Tongue (tissue), 1 donor: ENCODE measurements at regions not wholly inside any gene's neighbourhood (a gene's known extent, or its start where the extent isn't known, plus 50 kb on each side); places are given as distances from the start of the nearest gene placed in this dataset.
"Not testable (repeated sequence)": the region's sequence is repeated elsewhere in the genome, so short reads cannot be mapped to it uniquely, and the experiment has no call there.

Experiments used
- DNase-seq: peaks from one replicate; pipeline ENCODE4 v3.0.0-alpha.2; 2015

DNA sequence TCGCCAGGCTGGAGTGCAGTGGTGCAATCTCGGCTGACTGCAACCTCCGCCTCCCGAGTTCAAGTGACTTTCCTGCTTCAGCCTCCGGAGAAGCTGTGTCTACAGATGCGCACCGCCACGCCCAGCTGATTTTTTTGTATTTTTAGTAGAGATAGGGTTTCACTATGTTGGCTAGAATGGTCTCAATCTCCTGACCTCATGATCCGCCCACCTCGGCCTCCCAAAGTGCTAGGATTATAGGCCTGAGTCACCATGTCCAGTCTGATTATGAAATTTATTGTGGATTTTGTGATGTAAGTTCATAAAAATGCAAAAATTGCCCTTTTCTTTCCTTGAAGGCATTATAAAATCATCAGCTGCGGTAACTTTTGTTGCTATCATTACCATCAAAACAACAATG is 1688.3 kb upstream of the ADGRL3 start:
- DNase-seq: not testable (repeated sequence)

DNA sequence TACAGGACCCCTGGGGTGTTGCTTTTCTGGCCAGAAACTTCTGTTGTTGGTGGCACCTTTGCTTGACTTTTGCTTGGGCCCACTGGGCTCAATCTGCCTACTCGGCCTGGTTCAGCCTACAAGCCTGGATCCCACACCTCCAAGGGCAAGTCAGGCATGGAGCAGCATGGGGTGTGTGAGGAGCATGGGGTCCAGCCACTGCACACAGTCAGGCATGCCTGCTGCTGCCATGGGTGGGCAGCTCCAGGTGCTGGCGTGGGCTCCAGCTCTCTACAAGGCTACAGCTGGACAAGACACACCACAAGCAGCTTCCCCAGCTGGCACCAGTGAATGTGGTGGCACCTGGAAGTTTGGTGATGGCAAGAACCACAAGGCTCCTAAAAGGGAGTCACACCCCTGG is 1683.1 kb upstream of the ADGRL3 start:
- DNase-seq: no peak

DNA sequence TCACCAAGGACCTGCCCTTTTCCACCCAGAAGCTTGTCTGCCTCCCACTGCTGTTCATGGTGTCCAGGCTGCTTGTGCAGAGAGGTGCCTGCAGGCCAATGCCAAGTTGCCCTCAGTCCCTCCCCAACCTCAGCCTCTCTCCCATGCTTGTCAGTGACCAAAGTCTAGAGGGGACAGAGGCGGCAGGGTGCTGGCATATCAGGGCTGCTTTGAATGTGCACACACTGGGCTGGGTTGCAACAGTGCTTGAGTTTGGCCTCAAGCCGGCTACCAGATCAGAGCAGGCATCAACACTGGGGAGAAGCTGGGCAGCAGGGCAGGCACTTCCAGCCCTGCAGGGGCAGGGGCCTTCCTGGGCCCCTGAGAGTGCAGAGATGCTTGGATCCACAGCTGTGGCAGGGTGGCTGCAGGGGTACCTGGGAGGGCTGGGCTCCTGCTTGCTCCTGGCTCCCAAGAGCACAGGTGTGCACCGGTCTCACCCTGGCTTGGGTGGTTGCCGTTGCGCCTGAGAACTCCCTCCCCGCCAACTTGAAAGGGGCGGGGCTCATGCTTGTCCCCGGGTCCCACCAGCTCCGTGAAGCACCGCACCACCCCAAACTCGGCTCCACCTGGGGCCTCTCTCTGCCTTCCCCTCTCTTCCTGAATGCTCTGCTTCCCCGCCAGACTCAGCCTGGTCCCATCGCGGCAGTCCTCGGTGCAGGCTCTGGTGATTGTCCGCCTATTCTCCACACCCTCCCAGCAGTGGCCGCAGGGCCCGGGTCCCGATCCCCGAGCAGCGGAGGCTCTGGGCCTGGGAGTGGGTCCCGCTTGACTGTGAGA is 1681.9 kb upstream of the ADGRL3 start:
- DNase-seq: no peak

DNA sequence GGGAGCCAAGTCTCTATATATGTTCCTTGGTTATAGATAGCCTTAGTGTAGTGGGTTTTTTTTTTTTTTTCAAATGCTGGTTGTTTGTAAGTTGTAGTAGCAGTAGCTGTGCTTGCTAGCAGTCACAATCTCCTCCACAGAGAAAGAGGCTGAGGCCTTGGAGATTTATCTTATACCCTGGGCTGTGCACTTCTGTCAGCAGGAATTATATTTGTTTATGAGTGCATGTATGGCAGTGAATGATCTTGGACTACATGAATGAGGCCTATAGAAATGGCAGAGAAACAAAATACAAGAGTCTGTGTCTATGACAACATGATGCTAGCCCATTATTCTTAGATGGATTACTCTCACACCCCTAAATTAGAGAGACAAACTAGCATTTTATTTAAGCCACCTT is 1674.2 kb upstream of the ADGRL3 start:
- DNase-seq: no peak

DNA sequence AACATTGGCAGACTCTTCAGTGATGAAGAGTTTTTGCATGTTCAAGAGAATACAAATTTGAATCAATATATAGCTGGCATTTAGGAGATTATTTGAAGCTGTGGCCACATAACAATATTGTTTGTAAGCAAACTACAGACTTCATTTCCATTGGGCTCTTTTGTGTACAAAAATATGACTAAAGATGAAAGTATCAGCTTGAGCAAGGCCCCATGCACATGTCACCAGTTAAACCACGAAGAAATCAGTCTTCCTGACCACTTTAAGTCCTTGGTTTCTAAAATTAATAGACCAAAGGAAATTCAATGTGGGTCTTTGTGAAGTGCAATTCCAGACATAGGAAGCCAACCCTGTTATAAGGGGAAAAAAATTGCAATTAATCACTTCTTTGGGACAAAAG is 1664.6 kb upstream of the ADGRL3 start:
- no peak for DNase-seq

DNA sequence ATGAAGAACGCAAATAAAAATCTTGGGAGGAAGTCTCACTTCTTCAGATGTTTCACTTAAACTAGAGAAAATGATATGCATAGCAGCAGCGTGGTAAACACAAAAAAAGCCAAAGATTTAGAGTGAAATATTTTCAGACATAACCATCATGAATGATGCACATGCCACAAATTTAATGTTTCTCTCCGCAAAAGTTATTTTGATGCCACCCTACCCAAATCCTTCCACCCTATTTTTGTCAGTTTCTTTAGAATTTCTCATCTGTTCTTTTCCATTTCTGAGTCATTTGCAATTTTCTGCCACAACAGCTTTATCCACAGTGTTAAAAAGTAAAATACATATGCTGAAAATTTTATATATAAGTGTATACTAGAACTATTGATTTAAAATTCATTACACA is 1663.7 kb upstream of the ADGRL3 start:
- DNase-seq: no peak

DNA sequence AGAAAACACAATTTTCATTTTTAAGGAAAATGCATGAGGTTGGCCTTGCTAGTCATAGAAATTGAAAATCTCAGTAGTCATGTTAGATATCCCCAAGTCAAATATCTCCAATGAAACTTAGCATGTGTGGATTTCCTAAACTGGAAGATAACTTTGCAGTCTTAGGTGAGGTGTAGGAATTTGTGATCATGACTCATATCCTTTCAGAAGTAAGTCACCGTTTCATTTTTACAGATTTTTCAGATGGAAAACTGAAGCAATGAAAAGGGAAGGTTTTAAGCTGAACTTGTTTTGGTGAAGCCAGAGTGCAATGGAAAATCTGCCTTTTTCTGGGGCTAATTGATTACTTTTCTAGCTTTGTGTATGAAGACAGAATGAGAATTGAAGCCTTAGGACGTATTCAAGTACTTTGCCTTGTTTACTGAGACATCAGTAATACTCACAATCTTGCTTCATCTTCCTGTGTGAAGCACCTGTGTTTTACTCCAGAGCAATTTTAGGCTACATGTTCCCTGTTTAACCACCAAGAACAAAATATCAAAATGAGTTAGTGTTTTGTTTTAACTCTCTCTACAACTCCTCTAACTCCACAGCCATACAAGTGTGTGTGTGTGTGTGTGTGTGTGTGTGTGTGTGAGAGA is 1662.8 kb upstream of the ADGRL3 start:
- no peak for DNase-seq

DNA sequence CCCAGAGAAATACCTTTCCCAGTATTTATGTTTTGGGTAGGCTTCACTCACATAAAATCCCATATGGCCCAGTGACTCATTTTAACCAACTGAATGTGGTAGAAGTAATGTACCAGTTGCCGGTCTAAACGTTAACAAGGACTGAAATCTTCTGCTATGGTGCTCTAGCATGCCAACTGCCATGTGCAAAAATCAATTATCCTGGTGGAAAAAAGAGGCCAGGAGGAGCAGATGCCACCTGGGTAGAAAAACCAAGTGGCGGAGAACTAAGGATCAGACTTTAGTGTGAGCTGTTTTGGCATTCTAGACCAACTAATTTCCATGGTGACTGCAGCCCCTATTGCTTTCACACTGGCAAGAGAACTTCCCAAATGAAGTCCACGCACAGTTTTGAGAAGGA is 1660.7 kb upstream of the ADGRL3 start:
- no peak for DNase-seq

DNA sequence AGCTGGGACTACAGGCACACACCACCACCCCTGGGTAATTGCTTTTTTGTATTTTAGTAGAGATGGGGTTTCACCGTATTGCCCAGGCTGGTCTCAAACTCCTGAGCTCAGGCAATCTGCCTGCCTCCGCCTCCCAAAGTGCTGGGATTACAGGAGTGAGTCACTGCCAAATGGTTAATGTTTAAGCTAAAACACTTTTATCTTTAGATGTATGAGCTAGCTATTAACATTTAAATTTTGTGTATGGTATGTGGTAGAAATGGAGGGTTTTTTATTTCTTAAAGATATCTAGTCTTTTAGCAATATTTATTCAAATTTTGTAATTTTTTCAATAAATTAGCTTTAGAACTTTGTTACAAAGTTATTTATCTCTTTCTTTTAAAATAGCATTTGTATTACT is 1659.8 kb upstream of the ADGRL3 start:
- DNase-seq: no peak

DNA sequence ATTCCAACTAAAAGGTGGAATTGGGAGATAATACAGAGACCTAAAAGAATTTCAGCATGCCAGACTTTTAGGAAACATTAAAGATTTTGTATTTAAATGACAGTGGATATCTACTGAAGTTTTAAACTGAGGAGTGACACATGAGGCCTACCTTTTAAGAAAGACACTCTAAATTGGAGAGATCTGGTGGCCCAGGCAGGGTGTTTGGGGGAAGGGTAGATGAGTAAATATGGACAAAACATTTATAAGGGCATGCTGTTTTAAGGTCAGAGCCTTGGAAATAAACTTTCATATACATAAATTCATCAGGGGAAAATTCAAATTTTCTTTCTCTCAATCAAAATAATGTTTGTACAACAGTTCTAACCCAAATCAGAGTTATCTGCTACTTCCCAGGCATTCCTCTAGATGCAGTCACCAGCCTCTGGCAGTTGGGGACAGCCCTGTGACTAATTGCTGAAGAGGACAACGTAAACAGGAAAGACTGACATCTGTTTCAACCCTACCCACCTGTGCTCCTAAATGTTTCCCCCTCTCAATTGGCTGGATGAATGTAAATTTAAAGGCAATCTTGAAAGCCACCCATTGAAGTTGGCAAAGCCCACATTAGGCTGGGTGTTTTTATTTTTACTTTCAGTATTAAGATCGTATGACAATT is 1646.9 kb upstream of the ADGRL3 start:
- DNase-seq: peak; percentile 23

DNA sequence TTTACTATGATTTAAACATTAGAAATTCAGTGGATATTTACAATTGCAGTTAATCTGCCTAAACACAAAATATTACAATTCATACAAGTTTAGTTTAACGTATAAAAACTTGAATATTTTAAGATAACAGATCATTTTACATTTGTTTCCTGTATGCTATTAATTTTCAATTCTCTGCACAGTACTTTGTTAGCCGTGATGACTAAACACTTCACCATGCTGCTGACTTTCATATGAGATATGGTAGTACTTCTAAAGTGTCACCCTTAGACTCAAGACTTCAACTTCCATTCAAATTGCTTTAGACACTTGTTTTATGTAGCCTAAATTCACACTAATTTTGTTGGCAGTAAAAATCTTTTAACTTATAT is 1646.4 kb upstream of the ADGRL3 start:
- DNase-seq: no peak

DNA sequence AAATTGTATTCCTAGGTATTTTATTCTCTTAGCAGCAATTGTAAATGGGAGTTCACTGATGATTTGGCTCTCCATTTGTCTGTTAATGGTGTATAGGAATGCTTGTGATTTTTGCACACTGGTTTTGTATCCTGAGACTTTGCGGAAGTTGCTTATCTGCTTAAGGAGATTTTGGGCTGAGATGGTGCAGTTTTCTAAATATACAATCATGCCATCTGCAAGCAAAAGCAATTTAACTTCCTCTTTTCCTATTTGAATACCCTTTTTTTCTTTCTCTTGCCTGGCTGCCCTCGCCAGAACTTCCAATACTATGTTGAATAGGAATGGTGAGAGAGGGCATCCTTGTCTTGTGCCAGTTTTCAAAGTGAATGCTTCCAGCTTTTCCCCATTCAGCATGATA is 1643.9 kb upstream of the ADGRL3 start:
- not testable (repeated sequence) for DNase-seq

DNA sequence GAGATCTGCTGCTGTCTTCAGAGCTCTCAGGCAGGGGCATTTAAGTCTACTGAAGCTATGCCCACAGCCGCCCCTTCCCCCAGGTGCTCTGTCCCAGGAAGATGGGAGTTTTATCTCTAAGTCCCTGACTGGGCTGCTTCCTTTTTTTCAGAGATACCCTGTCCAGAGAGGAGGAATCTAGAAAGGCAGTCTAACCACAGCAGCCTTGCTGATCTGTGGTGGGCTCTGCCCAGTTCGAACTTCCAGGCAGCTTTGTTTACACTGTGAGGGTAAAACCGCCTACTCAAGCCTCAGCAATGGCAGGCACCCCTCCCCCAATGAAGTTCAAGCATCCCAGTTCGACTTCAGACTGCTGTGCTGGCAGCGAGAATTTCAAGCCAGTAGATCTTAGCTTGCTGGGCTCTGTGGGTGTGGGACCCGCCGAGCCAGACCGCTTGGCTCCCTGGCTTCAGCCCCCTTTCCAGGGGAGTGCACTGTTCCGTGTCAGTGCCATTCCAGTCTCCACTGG is 1639.9 kb upstream of the ADGRL3 start:
- not testable (repeated sequence) for DNase-seq

DNA sequence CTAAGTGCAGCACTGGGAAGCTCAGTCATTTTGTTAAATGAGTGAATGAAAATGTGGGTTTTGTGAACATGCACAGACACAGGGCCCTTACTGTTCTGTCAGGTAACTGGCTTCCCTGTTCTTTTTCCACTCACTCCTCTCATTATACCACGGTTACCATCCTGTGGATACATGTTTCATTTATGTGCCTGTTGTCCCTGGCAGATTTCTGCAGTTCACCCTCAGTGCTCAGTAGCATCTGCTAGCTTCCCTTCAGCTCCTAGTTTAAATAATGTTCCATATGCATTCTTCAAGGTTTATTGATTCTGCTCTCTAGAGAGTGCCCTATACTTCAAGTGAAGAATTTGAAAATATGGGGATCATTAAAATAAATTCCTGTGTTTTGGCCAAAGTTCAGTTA is 1634.3 kb upstream of the ADGRL3 start:
- DNase-seq: no peak

DNA sequence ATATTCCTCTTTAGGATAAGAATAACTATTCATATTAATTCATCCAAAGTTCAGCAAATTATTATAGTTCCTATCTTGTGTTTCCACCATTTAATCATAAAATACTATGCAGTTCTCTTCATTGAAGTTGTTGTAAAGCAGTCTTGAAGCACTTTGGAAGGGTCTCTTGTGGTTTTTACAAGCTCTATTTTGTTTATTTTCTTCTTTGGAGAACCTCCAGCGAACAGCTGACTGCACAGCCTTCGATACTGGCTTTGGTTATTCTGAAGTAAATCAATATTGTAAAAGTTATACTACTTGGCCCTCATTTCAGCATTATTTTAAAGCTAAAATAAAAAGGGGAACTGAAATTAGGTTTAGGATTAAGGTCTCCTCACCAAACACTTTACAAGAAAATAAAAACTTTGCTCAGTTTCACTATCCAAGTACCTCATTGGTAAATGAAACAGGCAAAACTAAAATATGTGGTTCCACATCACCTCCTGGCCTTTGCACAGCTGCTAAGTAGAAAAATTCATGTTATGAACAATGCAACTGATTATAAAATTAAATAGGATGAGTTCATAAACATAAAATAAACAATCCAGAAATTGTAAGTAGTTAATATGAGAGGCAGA is 1629.2 kb upstream of the ADGRL3 start:
- DNase-seq: no peak

DNA sequence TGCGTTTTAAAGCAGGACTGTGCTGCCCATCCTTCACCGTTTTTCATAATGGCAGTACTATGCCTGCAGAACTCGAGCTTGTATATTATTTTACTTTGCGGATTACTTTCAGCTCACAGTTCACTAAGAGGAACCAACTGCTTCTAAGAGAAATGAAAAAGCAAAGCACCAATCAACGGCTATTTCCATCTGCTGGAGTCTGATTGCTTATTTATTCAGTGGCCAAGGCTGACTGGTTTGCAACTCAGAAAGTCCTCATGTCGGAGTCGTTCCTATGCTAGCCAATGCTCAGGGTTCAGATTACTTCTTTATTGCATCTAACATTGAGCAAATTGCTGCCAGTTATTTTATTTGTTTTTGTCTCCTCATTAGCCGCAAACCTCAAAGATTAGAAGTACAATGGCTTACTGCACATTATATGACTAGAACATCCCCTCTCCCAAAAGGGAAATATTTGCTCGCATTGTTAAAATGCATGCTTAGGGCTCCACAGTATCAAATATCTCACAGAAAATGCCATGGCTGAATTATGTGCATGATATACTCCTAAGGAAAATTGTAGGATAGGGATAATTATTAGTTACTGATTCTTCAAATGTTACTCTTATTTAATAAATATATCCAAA is 1628.2 kb upstream of the ADGRL3 start:
- DNase-seq: peak; percentile 1

DNA sequence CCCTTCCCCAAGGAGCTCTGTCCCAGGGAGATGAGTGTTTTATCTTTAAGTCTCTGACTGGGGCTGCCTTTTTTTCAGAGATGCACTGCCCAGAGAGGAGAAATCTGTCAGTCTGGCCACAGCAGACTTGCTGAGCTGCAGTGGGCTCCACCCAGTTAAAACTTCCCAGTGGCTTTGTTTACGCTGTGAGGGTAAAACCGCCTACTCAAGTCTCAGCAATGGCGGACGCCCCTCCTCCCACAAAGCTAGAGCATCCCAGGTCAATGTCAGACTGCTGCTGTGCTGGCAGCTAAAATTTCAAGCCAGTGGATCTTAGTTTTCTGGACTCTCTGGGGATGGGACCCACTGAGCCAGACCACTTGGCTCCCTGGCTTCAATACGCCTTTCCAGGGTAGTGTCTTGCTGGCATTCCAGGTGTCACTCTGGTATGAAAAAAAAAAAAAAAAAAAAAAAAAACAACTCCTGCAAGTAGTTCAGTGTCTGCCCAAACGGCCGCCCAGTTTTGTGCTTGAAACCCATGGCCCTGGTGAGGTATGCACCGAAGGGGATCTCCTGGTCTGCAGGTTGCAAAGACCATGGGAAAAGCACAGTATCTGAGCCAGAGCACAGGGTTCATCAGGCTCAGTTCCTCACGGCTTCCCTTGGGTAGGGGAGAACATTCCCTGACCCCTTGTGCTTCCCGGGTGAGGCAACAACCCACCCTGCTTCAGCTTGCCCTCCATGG is 1616.1 kb upstream of the ADGRL3 start:
- DNase-seq: no peak

DNA sequence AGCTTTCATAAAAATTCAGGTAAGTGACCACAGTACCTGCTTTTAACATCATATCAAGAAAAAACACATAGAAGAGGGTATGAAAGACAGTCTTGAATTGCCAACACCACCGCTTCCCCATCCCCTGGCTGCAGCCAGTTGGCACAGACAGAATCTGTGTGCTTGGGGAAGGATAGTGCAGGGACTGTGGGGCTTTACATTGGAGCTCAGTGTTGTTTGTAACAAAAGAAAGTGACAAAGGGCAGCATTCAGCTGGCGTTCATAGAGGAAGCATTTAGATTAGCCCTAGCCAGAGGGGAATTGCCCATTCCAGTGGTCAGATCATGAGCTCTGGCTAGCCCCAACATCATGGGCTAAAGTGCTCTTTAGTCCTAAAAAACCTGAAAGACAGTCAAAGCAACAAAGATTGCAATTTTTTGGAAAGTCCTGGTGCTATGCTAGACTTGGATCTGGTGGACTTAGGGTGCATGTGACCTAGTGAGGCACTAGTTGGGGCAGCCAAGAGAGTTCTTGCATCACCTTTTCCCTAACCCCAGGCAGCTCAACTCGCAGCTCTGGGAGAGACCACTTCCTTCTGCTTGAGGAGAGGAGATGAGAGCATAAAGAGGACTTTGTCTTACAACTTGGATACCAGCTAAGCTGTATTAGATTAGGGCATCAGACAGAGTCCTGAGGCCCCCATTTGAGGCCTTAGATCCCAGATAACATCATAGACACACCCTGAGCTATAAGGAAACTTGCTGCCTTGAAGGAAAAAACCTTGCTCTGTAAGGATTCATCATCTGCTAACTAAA is 1602.4 kb upstream of the ADGRL3 start:
- DNase-seq: no peak

DNA sequence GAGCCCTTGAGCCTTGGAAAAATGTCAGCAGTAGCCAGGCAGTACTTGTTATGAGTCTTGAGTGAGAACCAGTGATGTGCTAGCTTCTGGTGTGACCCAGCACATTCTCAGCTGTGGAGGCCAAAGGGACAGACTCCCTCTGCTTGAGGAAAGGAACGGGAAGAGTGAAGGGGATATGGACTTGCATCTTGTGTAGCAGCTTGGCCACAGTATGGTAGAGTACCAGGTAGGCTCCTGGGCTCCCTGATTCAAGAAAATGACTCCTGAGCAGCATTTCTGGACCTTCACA is 1601.9 kb upstream of the ADGRL3 start:
- no peak for DNase-seq

DNA sequence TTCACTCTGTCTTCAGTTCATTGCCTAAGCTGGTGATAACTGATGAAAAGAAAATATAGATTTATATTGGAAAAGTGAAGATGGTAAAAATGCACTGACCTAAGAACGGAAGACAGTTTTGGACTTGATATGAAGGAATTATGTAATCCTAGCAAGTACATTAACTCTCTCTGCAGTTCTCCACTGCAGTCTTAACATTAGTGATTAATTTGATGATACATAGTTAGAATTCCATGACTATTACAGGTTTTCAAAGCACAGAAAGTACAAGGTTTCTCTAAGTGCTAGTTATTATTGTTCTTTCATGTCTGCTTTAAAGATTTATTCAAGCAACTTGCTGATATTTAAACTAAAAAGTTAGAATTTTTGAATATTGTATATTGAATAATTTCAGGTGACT is 1591.7 kb upstream of the ADGRL3 start:
- DNase-seq: no peak

DNA sequence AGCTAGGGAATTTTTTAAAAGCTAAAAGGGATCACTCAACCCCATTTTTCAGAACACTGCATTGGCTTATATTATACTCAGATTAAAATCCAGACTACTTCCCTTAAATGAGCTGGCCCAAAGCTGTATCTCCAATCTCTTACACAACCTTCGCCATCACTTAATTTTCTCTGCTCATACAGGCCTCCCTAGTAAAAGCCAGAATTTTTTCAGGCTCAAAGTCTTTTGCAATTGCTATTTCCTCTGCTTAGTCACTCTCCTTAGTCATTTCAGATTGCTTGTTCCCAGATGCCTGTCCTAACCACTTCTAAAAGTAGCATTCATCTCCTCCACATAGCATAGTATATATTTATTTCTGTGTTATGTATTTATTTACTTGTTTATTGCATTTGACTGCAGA is 1587.9 kb upstream of the ADGRL3 start:
- no peak for DNase-seq
